ENCODE measurements at regions not wholly inside any gene's neighbourhood (a gene's known extent, or its start where the extent isn't known, plus 50 kb on each side); places are given as distances from the start of the nearest gene placed in this dataset.
"Not testable (repeated sequence)": the region's sequence is repeated elsewhere in the genome, so short reads cannot be mapped to it uniquely, and the experiment has no call there.

DNA sequence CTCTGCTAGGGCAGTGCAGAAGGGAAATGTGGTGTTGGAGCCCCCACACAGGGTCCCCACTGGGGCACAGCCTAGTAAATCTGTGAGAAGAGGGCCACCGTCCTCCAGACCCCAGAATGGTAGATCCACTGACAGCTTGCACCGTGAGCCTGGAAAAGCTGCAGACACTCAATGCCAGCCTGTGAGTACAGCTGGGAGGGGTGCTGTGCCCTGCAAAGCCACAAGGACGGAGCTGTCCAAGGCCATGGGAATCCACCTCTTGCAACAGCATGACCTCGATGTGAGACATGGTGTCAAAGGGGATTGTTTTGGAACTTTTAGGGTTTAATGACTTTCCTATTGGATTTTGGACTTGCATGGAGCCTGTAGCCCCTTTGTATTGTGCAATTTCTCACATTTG is 220.8 kb upstream of the BRINP3 start:
- TF ChIP-seq, protein P1, sequence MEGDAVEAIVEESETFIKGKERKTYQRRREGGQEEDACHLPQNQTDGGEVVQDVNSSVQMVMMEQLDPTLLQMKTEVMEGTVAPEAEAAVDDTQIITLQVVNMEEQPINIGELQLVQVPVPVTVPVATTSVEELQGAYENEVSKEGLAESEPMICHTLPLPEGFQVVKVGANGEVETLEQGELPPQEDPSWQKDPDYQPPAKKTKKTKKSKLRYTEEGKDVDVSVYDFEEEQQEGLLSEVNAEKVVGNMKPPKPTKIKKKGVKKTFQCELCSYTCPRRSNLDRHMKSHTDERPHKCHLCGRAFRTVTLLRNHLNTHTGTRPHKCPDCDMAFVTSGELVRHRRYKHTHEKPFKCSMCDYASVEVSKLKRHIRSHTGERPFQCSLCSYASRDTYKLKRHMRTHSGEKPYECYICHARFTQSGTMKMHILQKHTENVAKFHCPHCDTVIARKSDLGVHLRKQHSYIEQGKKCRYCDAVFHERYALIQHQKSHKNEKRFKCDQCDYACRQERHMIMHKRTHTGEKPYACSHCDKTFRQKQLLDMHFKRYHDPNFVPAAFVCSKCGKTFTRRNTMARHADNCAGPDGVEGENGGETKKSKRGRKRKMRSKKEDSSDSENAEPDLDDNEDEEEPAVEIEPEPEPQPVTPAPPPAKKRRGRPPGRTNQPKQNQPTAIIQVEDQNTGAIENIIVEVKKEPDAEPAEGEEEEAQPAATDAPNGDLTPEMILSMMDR (IDR thresholded peaks at IDR 0.05; ENCODE audit: insufficient read depth, low read depth, low read length) = not testable (repeated sequence)
- not testable (repeated sequence) for TF ChIP-seq EZH2 (IDR thresholded peaks at IDR 0.05; ENCODE audit: insufficient read depth, low read length)
